ENCODE measurements at regions not wholly inside any gene's neighbourhood (a gene's known extent, or its start where the extent isn't known, plus 50 kb on each side); places are given as distances from the start of the nearest gene placed in this dataset.

DNA sequence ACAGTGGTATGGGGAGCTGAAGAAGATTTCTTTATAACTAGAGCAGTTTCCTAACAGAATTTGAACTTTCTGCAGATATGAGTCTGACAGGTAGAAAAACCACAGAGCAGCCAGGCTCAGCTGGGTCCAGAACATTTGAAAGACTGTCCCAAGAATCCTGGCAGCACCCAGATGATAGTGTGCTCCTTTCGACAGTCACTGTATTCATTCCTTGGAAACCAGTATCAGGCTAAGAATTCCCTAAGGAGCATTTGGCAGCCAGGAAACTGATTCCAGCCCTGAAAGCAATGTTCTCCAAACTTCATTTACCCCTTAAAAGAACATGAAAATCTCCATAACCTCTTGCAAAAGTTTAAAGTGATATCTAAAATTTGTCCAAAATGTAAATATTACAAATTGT is 123.0 kb upstream of the MTAP start:
- no peaks in the 10 kb centered on the region for H3K9me3 ChIP-seq
- no peak for DNase-seq
- H3K27me3 ChIP-seq, result no peaks in the 10 kb centered on the region
- H3K4me3 ChIP-seq (replicated peaks in 1 of 3), result no peak overlapping the region
- intact Hi-C loops (cut with DNase I), result no loop called here
- no peaks in the 10 kb centered on the region for H3K36me3 ChIP-seq
- WGBS, 2 donors, result 56 to 87% methylated on average over 1 of the region's 1 CpG
- H3K27ac ChIP-seq, result no peak overlapping the region
- TF ChIP-seq CTCF (IDR thresholded peaks at IDR 0.05) (no peak), POLR2A (IDR thresholded peaks at IDR 0.05) (no peak)
- no peaks in the 10 kb centered on the region for H3K4me1 ChIP-seq

DNA sequence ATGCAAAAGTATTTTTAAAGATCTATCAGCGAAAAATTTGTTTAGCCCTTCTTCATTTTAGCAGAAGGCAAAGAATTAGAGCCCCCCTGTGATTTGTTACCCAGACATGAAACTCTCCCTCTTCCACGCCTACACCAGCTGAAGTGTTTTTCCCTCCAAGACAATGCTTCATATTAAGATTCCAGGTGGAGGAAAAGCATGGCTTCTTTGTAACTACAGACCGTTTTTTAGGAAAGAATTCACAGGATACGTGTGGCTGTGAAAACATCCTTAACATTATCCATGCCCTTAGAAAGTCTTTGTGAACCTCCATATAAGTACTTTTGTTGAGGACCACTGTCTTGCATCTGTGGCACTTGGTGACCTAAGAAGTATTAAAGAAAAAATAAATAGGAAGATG is 121.8 kb upstream of the MTAP start:
- 93% methylated on average over 4 of the region's 4 CpGs for WGBS, 2 donors
- Histone ChIP-seq H3K9me3 (no peaks in the 10 kb centered on the region), H3K36me3 (no peaks in the 10 kb centered on the region), H3K4me3 (replicated peaks in 1 of 3) (no peak overlapping the region), H3K27me3 (no peaks in the 10 kb centered on the region), H3K4me1 (no peaks in the 10 kb centered on the region), H3K27ac (no peak overlapping the region)
- no peak for DNase-seq
- intact Hi-C loops (cut with DNase I), result no loop called here
- TF ChIP-seq POLR2A (IDR thresholded peaks at IDR 0.05), result no peak
- TF ChIP-seq CTCF (IDR thresholded peaks at IDR 0.05), result no peak

GRCh38 chr9:21681641-21682040 is 120.8 kb upstream of the MTAP start:
- Histone ChIP-seq H3K4me3 (replicated peaks in 1 of 3) (no peak overlapping the region), H3K9me3 (no peaks in the 10 kb centered on the region), H3K36me3 (no peaks in the 10 kb centered on the region), H3K27ac (no peak overlapping the region), H3K4me1 (no peaks in the 10 kb centered on the region), H3K27me3 (no peaks in the 10 kb centered on the region)
- TF ChIP-seq POLR2A (IDR thresholded peaks at IDR 0.05) (no peak), CTCF (IDR thresholded peaks at IDR 0.05) (no peak)
- WGBS, 2 donors, result 88 to 89% methylated on average over 4 of the region's 4 CpGs
- no peak for DNase-seq
- intact Hi-C loops (cut with DNase I), result no loop called here

DNA sequence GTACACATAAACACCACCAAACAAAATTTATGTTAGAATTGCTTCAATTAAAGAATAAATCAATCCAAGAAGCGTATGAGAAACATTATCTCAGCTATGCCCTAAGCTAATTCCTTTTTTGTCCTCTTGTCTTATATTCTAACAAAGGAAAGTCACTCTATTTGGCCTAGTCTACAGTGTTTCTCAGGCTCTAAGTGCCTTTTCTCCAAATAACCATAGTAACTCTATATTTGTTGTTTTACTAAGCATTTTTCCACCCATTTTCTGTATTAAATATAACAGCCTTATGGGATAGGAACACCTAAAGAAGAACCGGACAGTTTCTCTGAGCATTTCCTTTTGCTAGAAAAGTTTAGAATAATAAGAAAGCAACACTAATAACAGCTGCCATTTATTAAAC is 120.1 kb upstream of the MTAP start:
- Histone ChIP-seq H3K36me3 (no peaks in the 10 kb centered on the region), H3K4me1 (no peaks in the 10 kb centered on the region), H3K9me3 (no peaks in the 10 kb centered on the region), H3K27me3 (no peaks in the 10 kb centered on the region), H3K4me3 (replicated peaks in 1 of 3) (no peak overlapping the region), H3K27ac (no peak overlapping the region)
- TF ChIP-seq CTCF (IDR thresholded peaks at IDR 0.05) (no peak), POLR2A (IDR thresholded peaks at IDR 0.05) (no peak)
- DNase-seq, result no peak
- WGBS, 2 donors, result 91 to 92% methylated on average over 2 of the region's 2 CpGs
- intact Hi-C loops (cut with DNase I), result no loop called here

- H3K4me1 ChIP-seq, result no peaks in the 10 kb centered on the region
- intact Hi-C loops (cut with DNase I), result no loop called here
- H3K36me3 ChIP-seq, result no peaks in the 10 kb centered on the region
- TF ChIP-seq CTCF (IDR thresholded peaks at IDR 0.05) (no peak), POLR2A (IDR thresholded peaks at IDR 0.05) (no peak)
- no peak overlapping the region for H3K27ac ChIP-seq
- H3K27me3 ChIP-seq, result no peaks in the 10 kb centered on the region
- WGBS, 2 donors, result 95 to 98% methylated on average over 2 of the region's 2 CpGs
- H3K9me3 ChIP-seq, result no peaks in the 10 kb centered on the region
- H3K4me3 ChIP-seq (replicated peaks in 1 of 3), result no peak overlapping the region
- no peak for DNase-seq
Measured at GRCh38 chr9:21682981-21683380, 119.5 kb upstream of the MTAP start.
